ENCODE measurements at regions not wholly inside any gene's neighbourhood (a gene's known extent, or its start where the extent isn't known, plus 50 kb on each side); places are given as distances from the start of the nearest gene placed in this dataset.

GRCh38 chr3:152056073-152056472 lies 182.6 kb downstream of the SUCNR1 start:
- Mint-ChIP-seq H3K36me3 (no peaks in the 10 kb centered on the region), H3K27me3 (ENCODE audit: low read depth) (no peaks in the 10 kb centered on the region), H3K9me3 (peaks cover 13% of the 10 kb centered on the region), H3K4me3 (no peak overlapping the region), H3K4me1 (peaks cover 16% of the 10 kb centered on the region), H3K27ac (no peak overlapping the region)
- no peak for ATAC-seq
- ChIA-PET POLR2A (interaction anchor here (0.5 kb wide), 1 partner anchor 1352 kb away, joined by 3 read pairs; the partner anchor contains the start of gene ERICH6), CTCF (no interaction called here)
- no peak for DNase-seq (ENCODE audit: low spot score)
- TF ChIP-seq RORB (CRISPR knock-in tag; IDR thresholded peaks at IDR 0.05) (no peak), ELF4 (CRISPR knock-in tag; IDR thresholded peaks at IDR 0.05; ENCODE audit: low read depth) (no peak), ZMAT4 (CRISPR knock-in tag; IDR thresholded peaks at IDR 0.05) (no peak), ARID4B (CRISPR knock-in tag; IDR thresholded peaks at IDR 0.05; ENCODE audit: borderline replicate concordance) (no peak), KAT7 (CRISPR knock-in tag; IDR thresholded peaks at IDR 0.05; ENCODE audit: borderline replicate concordance) (no peak), SP1 (CRISPR knock-in tag; conservative IDR thresholded peaks at IDR 0.05) (no peak), CREB1 (CRISPR knock-in tag; IDR thresholded peaks at IDR 0.05) (no peak), NFE2L1 (CRISPR knock-in tag; IDR thresholded peaks at IDR 0.05) (no peak), FOXJ3 (CRISPR knock-in tag; IDR thresholded peaks at IDR 0.05; ENCODE audit: borderline replicate concordance) (no peak), HMGXB4 (CRISPR knock-in tag; IDR thresholded peaks at IDR 0.05) (no peak), TCF7 (CRISPR knock-in tag; IDR thresholded peaks at IDR 0.05; ENCODE audit: low read depth) (no peak), ZNF416 (CRISPR knock-in tag; IDR thresholded peaks at IDR 0.05) (no peak), USF2 (CRISPR knock-in tag; IDR thresholded peaks at IDR 0.05) (no peak), ZNF317 (CRISPR knock-in tag; IDR thresholded peaks at IDR 0.05; ENCODE audit: borderline replicate concordance, low read depth) (no peak), NR3C1 (CRISPR knock-in tag; conservative IDR thresholded peaks at IDR 0.05; ENCODE audit: low read depth) (no peak), CREM (CRISPR knock-in tag; IDR thresholded peaks at IDR 0.05) (no peak), ZNF281 (CRISPR knock-in tag; IDR thresholded peaks at IDR 0.05) (no peak), TEAD4 (CRISPR knock-in tag; IDR thresholded peaks at IDR 0.05) (no peak), ZNF671 (CRISPR knock-in tag; IDR thresholded peaks at IDR 0.05) (no peak), MYBL2 (CRISPR knock-in tag; IDR thresholded peaks at IDR 0.05) (no peak)
